ENCODE measurements at regions not wholly inside any gene's neighbourhood (a gene's known extent, or its start where the extent isn't known, plus 50 kb on each side); places are given as distances from the start of the nearest gene placed in this dataset.

- no peaks in the 10 kb centered on the region for H3K9me3 ChIP-seq (ENCODE audit: low read length)
- TF ChIP-seq CTCF (IDR thresholded peaks at IDR 0.05; ENCODE audit: low read length) (no peak), EZH2 (IDR thresholded peaks at IDR 0.05; ENCODE audit: borderline replicate concordance, low read length) (no peak)
- H3K79me2 ChIP-seq (ENCODE audit: insufficient read depth, low read length), result no peaks in the 10 kb centered on the region
- no peaks in the 10 kb centered on the region for H3K4me1 ChIP-seq (ENCODE audit: insufficient read depth, low read length, severe bottlenecking)
- no peak overlapping the region for H3K27ac ChIP-seq (ENCODE audit: low read depth, low read length, poor library complexity, severe bottlenecking)
- H3F3A ChIP-seq (ENCODE audit: insufficient read depth, low read length), result no peaks in the 10 kb centered on the region
- H3K4me3 ChIP-seq (ENCODE audit: low read depth, low read length, poor library complexity, severe bottlenecking), result no peak overlapping the region
- no peak overlapping the region for H2AFZ ChIP-seq (ENCODE audit: low read length)
- no peaks in the 10 kb centered on the region for H3K27me3 ChIP-seq (ENCODE audit: insufficient read depth, low read length)
- H3K36me3 ChIP-seq (ENCODE audit: insufficient read depth, low read length), result no peaks in the 10 kb centered on the region
- H3K9me2 ChIP-seq (ENCODE audit: low read depth, low read length), result no peaks in the 10 kb centered on the region
- H3K4me2 ChIP-seq (ENCODE audit: low read length), result no peak overlapping the region
- no peak overlapping the region for H3K9ac ChIP-seq (ENCODE audit: low read length)
- no peaks in the 10 kb centered on the region for H4K20me1 ChIP-seq (ENCODE audit: insufficient read depth, low read length)
Measured at GRCh38 chr5:68873198-68873597, 220.6 kb upstream of the SLC30A5 start.

- no peak overlapping the region for H3K9ac ChIP-seq (ENCODE audit: low read length)
- H3K79me2 ChIP-seq (ENCODE audit: insufficient read depth, low read length), result no peaks in the 10 kb centered on the region
- H3K27me3 ChIP-seq (ENCODE audit: insufficient read depth, low read length), result no peaks in the 10 kb centered on the region
- H3K9me3 ChIP-seq (ENCODE audit: low read length), result no peaks in the 10 kb centered on the region
- H4K20me1 ChIP-seq (ENCODE audit: insufficient read depth, low read length), result no peaks in the 10 kb centered on the region
- no peaks in the 10 kb centered on the region for H3F3A ChIP-seq (ENCODE audit: insufficient read depth, low read length)
- no peak overlapping the region for H3K4me2 ChIP-seq (ENCODE audit: low read length)
- H3K4me1 ChIP-seq (ENCODE audit: insufficient read depth, low read length, severe bottlenecking), result no peaks in the 10 kb centered on the region
- H2AFZ ChIP-seq (ENCODE audit: low read length), result no peak overlapping the region
- H3K27ac ChIP-seq (ENCODE audit: low read depth, low read length, poor library complexity, severe bottlenecking), result no peak overlapping the region
- TF ChIP-seq EZH2 (IDR thresholded peaks at IDR 0.05; ENCODE audit: borderline replicate concordance, low read length) (no peak), CTCF (IDR thresholded peaks at IDR 0.05; ENCODE audit: low read length) (no peak)
- H3K9me2 ChIP-seq (ENCODE audit: low read depth, low read length), result no peaks in the 10 kb centered on the region
- no peaks in the 10 kb centered on the region for H3K36me3 ChIP-seq (ENCODE audit: insufficient read depth, low read length)
- no peak overlapping the region for H3K4me3 ChIP-seq (ENCODE audit: low read depth, low read length, poor library complexity, severe bottlenecking)
Measured at GRCh38 chr5:68875351-68875750, 218.5 kb upstream of the SLC30A5 start.

- Histone ChIP-seq H3K4me1 (ENCODE audit: insufficient read depth, low read length, severe bottlenecking) (no peaks in the 10 kb centered on the region), H3K27me3 (ENCODE audit: insufficient read depth, low read length) (no peaks in the 10 kb centered on the region), H3K36me3 (ENCODE audit: insufficient read depth, low read length) (no peaks in the 10 kb centered on the region), H3K9me2 (ENCODE audit: low read depth, low read length) (no peaks in the 10 kb centered on the region), H4K20me1 (ENCODE audit: insufficient read depth, low read length) (no peaks in the 10 kb centered on the region), H3K27ac (ENCODE audit: low read depth, low read length, poor library complexity, severe bottlenecking) (no peak overlapping the region), H3K9me3 (ENCODE audit: low read length) (no peaks in the 10 kb centered on the region), H3F3A (ENCODE audit: insufficient read depth, low read length) (no peaks in the 10 kb centered on the region), H2AFZ (ENCODE audit: low read length) (no peak overlapping the region), H3K4me3 (ENCODE audit: low read depth, low read length, poor library complexity, severe bottlenecking) (no peak overlapping the region), H3K79me2 (ENCODE audit: insufficient read depth, low read length) (no peaks in the 10 kb centered on the region), H3K9ac (ENCODE audit: low read length) (no peak overlapping the region), H3K4me2 (ENCODE audit: low read length) (no peak overlapping the region)
- TF ChIP-seq EZH2 (IDR thresholded peaks at IDR 0.05; ENCODE audit: borderline replicate concordance, low read length), result no peak
- TF ChIP-seq CTCF (IDR thresholded peaks at IDR 0.05; ENCODE audit: low read length), result no peak
Measured at GRCh38 chr5:68883436-68883835, 210.4 kb upstream of the SLC30A5 start.
